GM20431 (cell line): ENCODE measurements at regions not wholly inside any gene's neighbourhood (a gene's known extent, or its start where the extent isn't known, plus 50 kb on each side); places are given as distances from the start of the nearest gene placed in this dataset.

Experiments used
- in situ Hi-C: fragments of 300-500 bp; cut with MseI, MboI; formaldehyde crosslinking; loops from one replicate; pipeline ENCODE4 v1.15.0; 2020; ENCODE audit warnings: low sequenced_read_pairs; ENCODE audit not compliant: unreplicated experiment

- in situ Hi-C loops = no loop called here
Observed at GRCh38 chr1:235027862-235028250, 100.8 kb downstream of the TOMM20 start.

- in situ Hi-C loops = no loop called here
Observed at GRCh38 chr1:235027076-235027861, 101.4 kb downstream of the TOMM20 start.

- in situ Hi-C loops = no loop called here
Observed at GRCh38 chr1:235025422-235025984, 103.1 kb downstream of the TOMM20 start.

GRCh38 chr1:235024711-235025421 lies 103.8 kb downstream of the TOMM20 start:
- in situ Hi-C loops = no loop called here

- in situ Hi-C loops = no loop called here
Observed at GRCh38 chr1:235023711-235024439, 104.8 kb downstream of the TOMM20 start.

GRCh38 chr1:235022981-235023710 lies 105.5 kb downstream of the TOMM20 start:
- in situ Hi-C loops = no loop called here

GRCh38 chr1:235022341-235022980 lies 106.2 kb downstream of the TOMM20 start:
- in situ Hi-C loops = no loop called here

GRCh38 chr1:235021815-235022214 lies 106.8 kb downstream of the TOMM20 start:
- in situ Hi-C loops = no loop called here

GRCh38 chr1:235021321-235021720 lies 107.3 kb downstream of the TOMM20 start:
- in situ Hi-C loops = no loop called here

- in situ Hi-C loops = no loop called here
Observed at GRCh38 chr1:235019961-235020360, 108.7 kb downstream of the TOMM20 start.

- in situ Hi-C loops = no loop called here
Observed at GRCh38 chr1:235019471-235019870, 109.2 kb downstream of the TOMM20 start.

GRCh38 chr1:235018720-235019444 lies 109.8 kb downstream of the TOMM20 start:
- in situ Hi-C loops = no loop called here

GRCh38 chr1:235018161-235018560 lies 110.5 kb downstream of the TOMM20 start:
- in situ Hi-C loops = no loop called here

- in situ Hi-C loops = no loop called here
Observed at GRCh38 chr1:235017719-235018118, 110.9 kb downstream of the TOMM20 start.

- in situ Hi-C loops = no loop called here
Observed at GRCh38 chr1:235017191-235017590, 111.4 kb downstream of the TOMM20 start.

GRCh38 chr1:235015291-235015985 lies 113.2 kb downstream of the TOMM20 start:
- in situ Hi-C loops = no loop called here

- in situ Hi-C loops = no loop called here
Observed at GRCh38 chr1:235014756-235015155, 113.9 kb downstream of the TOMM20 start.

GRCh38 chr1:235013512-235013911 lies 115.1 kb downstream of the TOMM20 start:
- in situ Hi-C loops = no loop called here
